ACHN (cell line): ENCODE measurements at regions not wholly inside any gene's neighbourhood (a gene's known extent, or its start where the extent isn't known, plus 50 kb on each side); places are given as distances from the start of the nearest gene placed in this dataset.

Experiments used
- DNase-seq: peaks from one replicate; pipeline ENCODE4 v3.0.0-alpha.2; 2015
- in situ Hi-C: cut with HindIII; loops from 2 replicates; pipeline ENCODE4 v1.10.0; 2017; ENCODE audit warnings: low sequenced_read_pairs, low pct_ligation_motif_present, low pct_unique_long_range_greater_than_20kb

GRCh38 chr6:132868057-132868456 lies 53.7 kb downstream of the RPS12 start:
- DNase-seq = no peak
- in situ Hi-C loops = no loop called here

GRCh38 chr6:132872923-132873322 lies 58.6 kb downstream of the RPS12 start:
- in situ Hi-C loops = no loop called here
- DNase-seq = no peak

- in situ Hi-C loops = no loop called here
- DNase-seq = no peak
These were observed 62.6 kb downstream of the RPS12 start for GRCh38 chr6:132877003-132877402.

GRCh38 chr6:132887204-132887603 lies 72.8 kb downstream of the RPS12 start:
- no peak for DNase-seq
- in situ Hi-C loops = no loop called here

GRCh38 chr6:132888701-132889100 lies 74.3 kb downstream of the RPS12 start:
- no peak for DNase-seq
- in situ Hi-C loops = no loop called here

- DNase-seq = no peak
- in situ Hi-C loops = no loop called here
These were observed 78.8 kb downstream of the RPS12 start for GRCh38 chr6:132892929-132893771.

GRCh38 chr6:132893772-132894490 lies 79.6 kb downstream of the RPS12 start:
- in situ Hi-C loops = no loop called here
- DNase-seq = no peak

- in situ Hi-C loops = no loop called here
- no peak for DNase-seq
These were observed 84.0 kb downstream of the RPS12 start for GRCh38 chr6:132898376-132898775.

- in situ Hi-C loops = no loop called here
- no peak for DNase-seq
These were observed 86.5 kb downstream of the RPS12 start for GRCh38 chr6:132900849-132901248.

GRCh38 chr6:132902901-132903300 lies 88.5 kb downstream of the RPS12 start:
- in situ Hi-C loops = no loop called here
- DNase-seq = no peak

- in situ Hi-C loops = no loop called here
- DNase-seq = no peak
These were observed 92.9 kb downstream of the RPS12 start for GRCh38 chr6:132907231-132907630.

- in situ Hi-C loops = no loop called here
- DNase-seq = no peak
These were observed 93.5 kb downstream of the RPS12 start for GRCh38 chr6:132907914-132908313.

- in situ Hi-C loops = no loop called here
- no peak for DNase-seq
These were observed 95.4 kb downstream of the RPS12 start for GRCh38 chr6:132909742-132910141.

GRCh38 chr6:132910759-132911158 lies 96.4 kb downstream of the RPS12 start:
- in situ Hi-C loops = no loop called here
- no peak for DNase-seq

GRCh38 chr6:132919045-132919860 lies 104.9 kb downstream of the RPS12 start:
- in situ Hi-C loops = no loop called here
- DNase-seq = no peak

GRCh38 chr6:132927713-132928112 lies 113.3 kb downstream of the RPS12 start:
- in situ Hi-C loops = no loop called here
- DNase-seq = no peak

- in situ Hi-C loops = no loop called here
- DNase-seq = no peak
These were observed 114.8 kb downstream of the RPS12 start for GRCh38 chr6:132929141-132929540.

- in situ Hi-C loops = no loop called here
- no peak for DNase-seq
These were observed 116.9 kb downstream of the RPS12 start for GRCh38 chr6:132931313-132931712.

- in situ Hi-C loops = no loop called here
These were observed 117.7 kb downstream of the RPS12 start for GRCh38 chr6:132931936-132932514.

More at GRCh38 chr6:132931936-132932514, 117.7 kb downstream of the RPS12 start:
- DNase-seq = no peak
